WTC11 (cell line): ENCODE measurements at regions not wholly inside any gene's neighbourhood (a gene's known extent, or its start where the extent isn't known, plus 50 kb on each side); places are given as distances from the start of the nearest gene placed in this dataset.

Experiments used
- ATAC-seq: fragments of 200-7000 bp; cut with Tn5 transposase; 2 replicates; pipeline ENCODE4 v1.10.0; 2021; ENCODE audit warnings: mild to moderate bottlenecking, moderate library complexity
- CTCF ChIA-PET: fragments of 300-600 bp; sonication (Branson Sonifier 250); formaldehyde crosslinking; loops from one replicate; lab custom pipeline; 2021; ENCODE audit warnings: antibody characterized with exemption; lab: Charles Lee
- POLR2A ChIA-PET: fragments of 350-600 bp; sonication (Branson Sonifier 250); formaldehyde crosslinking; loops from one replicate; lab custom pipeline; 2021; ENCODE audit warnings: antibody characterized with exemption; lab: Charles Lee
- DNase-seq: peaks from one replicate; pipeline ENCODE4 v3.0.0; 2021; ENCODE audit warnings: low spot score
- H3K27ac Mint-ChIP-seq: 2 replicates; pipeline ENCODE4 v1.8.0; 2021; ENCODE audit warnings: mixed read lengths
- H3K27me3 Mint-ChIP-seq: 2 replicates; pipeline ENCODE4 v1.8.0; 2021; ENCODE audit warnings: low read depth, mild to moderate bottlenecking, moderate library complexity, mixed read lengths
- H3K36me3 Mint-ChIP-seq: 2 replicates; pipeline ENCODE4 v1.8.0; 2021; ENCODE audit warnings: mixed read lengths
- H3K4me1 Mint-ChIP-seq: 2 replicates; pipeline ENCODE4 v1.8.0; 2022; ENCODE audit warnings: mixed read lengths
- H3K4me3 Mint-ChIP-seq: 2 replicates; pipeline ENCODE4 v1.8.0; 2021; ENCODE audit warnings: mild to moderate bottlenecking, moderate library complexity, mixed read lengths
- H3K9me3 Mint-ChIP-seq: 2 replicates; pipeline ENCODE4 v1.8.0; 2021; ENCODE audit warnings: mixed read lengths
- ATF1 ChIP-seq: sonication (generic); formaldehyde crosslinking; IDR thresholded peaks from 2 replicates; pipeline ENCODE4 v1.8.1; 2023; ENCODE audit warnings: mild to moderate bottlenecking, moderate library complexity, missing genetic modification reagents
- CDX4 ChIP-seq: fragments of 250-450 bp; sonication (Bioruptor Pico); IDR thresholded peaks from 2 replicates; pipeline ENCODE4 v1.9.0; 2021; ENCODE audit warnings: moderate library complexity, mild to moderate bottlenecking, inconsistent platforms, borderline replicate concordance
- GRHL2 ChIP-seq: fragments of 250-450 bp; sonication (Bioruptor Pico); IDR thresholded peaks from 2 replicates; pipeline ENCODE4 v1.8.0; 2022; ENCODE audit warnings: mild to moderate bottlenecking, moderate library complexity; ENCODE audit not compliant: insufficient replicate concordance, severe bottlenecking
- HMGA2 ChIP-seq: fragments of 250-450 bp; sonication (Bioruptor Pico); IDR thresholded peaks from 2 replicates; pipeline ENCODE4 v1.4.0; 2021; ENCODE audit warnings: mild to moderate bottlenecking, moderate library complexity
- IRF2 ChIP-seq: sonication (generic); formaldehyde crosslinking; IDR thresholded peaks from 2 replicates; pipeline ENCODE4 v1.8.0; 2022; ENCODE audit warnings: low read depth, missing genetic modification reagents, borderline replicate concordance
- NFYB ChIP-seq: sonication (generic); formaldehyde crosslinking; conservative IDR thresholded peaks from 2 replicates; pipeline ENCODE4 v1.8.0; 2022; ENCODE audit warnings: low read depth, missing genetic modification reagents
- RELA ChIP-seq: sonication (generic); formaldehyde crosslinking; IDR thresholded peaks from 2 replicates; pipeline ENCODE4 v1.8.1; 2022; ENCODE audit warnings: missing genetic modification reagents, mild to moderate bottlenecking, borderline replicate concordance
- TF ChIP-seq, protein P1 (sequence below): fragments of 250-450 bp; sonication (Bioruptor Pico); IDR thresholded peaks from 2 replicates; pipeline ENCODE4 v1.9.0; 2021; ENCODE audit warnings: mild to moderate bottlenecking
- TF ChIP-seq, protein P2 (sequence below): fragments of 250-450 bp; sonication (Bioruptor Pico); IDR thresholded peaks from 2 replicates; pipeline ENCODE4 v1.9.0; 2021; ENCODE audit warnings: mild to moderate bottlenecking, borderline replicate concordance
- TF ChIP-seq, protein P3 (sequence below): sonication (generic); formaldehyde crosslinking; IDR thresholded peaks from 2 replicates; pipeline ENCODE4 v1.8.1; 2023; ENCODE audit warnings: mild to moderate bottlenecking, missing genetic modification reagents
- TF ChIP-seq, protein P4 (sequence below): sonication (generic); formaldehyde crosslinking; IDR thresholded peaks from 2 replicates; pipeline ENCODE4 v1.8.1; 2022; ENCODE audit warnings: low read depth, missing genetic modification reagents, borderline replicate concordance
- TF ChIP-seq, protein P5 (sequence below): sonication (generic); formaldehyde crosslinking; IDR thresholded peaks from 2 replicates; pipeline ENCODE4 v1.8.1; 2023; ENCODE audit warnings: mild to moderate bottlenecking, moderate library complexity, missing genetic modification reagents

DNA sequence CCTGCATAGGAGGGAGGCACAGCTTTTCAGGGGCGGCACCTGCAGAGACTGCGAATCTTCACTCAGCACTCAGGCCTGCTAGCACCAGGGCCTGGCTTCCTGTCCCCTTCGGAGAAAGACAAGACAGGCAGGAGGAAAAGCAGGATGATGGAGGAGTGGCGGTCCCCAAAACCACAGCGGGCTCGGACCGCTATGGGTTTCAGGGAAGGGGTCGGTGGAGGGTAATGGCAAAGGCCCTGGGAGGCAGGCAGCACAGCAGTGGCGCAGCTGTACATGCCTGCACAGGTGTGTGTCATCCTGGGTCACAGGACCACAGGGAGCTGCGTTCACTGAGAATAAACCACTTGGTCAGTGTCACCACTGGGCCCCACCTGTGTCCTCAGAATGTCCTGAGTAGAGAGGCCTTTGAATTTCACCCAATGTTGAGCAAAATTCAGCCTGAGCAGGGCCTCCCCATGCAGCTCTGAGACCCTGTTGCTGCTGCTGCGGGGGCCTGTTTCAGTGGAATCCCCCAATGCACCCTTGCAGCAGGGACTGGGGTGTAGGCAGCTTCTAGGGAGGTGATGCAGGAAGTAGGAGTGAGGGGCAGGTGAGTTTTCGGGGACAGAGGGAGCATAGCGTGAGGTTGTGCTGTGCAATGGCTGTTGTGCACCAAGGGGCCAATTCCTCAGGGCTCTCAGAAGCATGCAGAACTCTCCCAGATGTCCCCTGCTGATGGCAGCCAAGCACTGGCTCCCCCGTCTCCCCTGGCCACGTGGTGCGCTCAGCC, 90.6 kb upstream of the PPP2R2D start (continued):
- TF ChIP-seq, protein P1, sequence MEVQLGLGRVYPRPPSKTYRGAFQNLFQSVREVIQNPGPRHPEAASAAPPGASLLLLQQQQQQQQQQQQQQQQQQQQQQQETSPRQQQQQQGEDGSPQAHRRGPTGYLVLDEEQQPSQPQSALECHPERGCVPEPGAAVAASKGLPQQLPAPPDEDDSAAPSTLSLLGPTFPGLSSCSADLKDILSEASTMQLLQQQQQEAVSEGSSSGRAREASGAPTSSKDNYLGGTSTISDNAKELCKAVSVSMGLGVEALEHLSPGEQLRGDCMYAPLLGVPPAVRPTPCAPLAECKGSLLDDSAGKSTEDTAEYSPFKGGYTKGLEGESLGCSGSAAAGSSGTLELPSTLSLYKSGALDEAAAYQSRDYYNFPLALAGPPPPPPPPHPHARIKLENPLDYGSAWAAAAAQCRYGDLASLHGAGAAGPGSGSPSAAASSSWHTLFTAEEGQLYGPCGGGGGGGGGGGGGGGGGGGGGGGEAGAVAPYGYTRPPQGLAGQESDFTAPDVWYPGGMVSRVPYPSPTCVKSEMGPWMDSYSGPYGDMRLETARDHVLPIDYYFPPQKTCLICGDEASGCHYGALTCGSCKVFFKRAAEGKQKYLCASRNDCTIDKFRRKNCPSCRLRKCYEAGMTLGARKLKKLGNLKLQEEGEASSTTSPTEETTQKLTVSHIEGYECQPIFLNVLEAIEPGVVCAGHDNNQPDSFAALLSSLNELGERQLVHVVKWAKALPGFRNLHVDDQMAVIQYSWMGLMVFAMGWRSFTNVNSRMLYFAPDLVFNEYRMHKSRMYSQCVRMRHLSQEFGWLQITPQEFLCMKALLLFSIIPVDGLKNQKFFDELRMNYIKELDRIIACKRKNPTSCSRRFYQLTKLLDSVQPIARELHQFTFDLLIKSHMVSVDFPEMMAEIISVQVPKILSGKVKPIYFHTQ (CRISPR knock-in tag) = no peak
- no peak for TF ChIP-seq ATF1 (CRISPR knock-in tag)
- TF ChIP-seq HMGA2 (CRISPR knock-in tag) = no peak
- TF ChIP-seq, protein P2, sequence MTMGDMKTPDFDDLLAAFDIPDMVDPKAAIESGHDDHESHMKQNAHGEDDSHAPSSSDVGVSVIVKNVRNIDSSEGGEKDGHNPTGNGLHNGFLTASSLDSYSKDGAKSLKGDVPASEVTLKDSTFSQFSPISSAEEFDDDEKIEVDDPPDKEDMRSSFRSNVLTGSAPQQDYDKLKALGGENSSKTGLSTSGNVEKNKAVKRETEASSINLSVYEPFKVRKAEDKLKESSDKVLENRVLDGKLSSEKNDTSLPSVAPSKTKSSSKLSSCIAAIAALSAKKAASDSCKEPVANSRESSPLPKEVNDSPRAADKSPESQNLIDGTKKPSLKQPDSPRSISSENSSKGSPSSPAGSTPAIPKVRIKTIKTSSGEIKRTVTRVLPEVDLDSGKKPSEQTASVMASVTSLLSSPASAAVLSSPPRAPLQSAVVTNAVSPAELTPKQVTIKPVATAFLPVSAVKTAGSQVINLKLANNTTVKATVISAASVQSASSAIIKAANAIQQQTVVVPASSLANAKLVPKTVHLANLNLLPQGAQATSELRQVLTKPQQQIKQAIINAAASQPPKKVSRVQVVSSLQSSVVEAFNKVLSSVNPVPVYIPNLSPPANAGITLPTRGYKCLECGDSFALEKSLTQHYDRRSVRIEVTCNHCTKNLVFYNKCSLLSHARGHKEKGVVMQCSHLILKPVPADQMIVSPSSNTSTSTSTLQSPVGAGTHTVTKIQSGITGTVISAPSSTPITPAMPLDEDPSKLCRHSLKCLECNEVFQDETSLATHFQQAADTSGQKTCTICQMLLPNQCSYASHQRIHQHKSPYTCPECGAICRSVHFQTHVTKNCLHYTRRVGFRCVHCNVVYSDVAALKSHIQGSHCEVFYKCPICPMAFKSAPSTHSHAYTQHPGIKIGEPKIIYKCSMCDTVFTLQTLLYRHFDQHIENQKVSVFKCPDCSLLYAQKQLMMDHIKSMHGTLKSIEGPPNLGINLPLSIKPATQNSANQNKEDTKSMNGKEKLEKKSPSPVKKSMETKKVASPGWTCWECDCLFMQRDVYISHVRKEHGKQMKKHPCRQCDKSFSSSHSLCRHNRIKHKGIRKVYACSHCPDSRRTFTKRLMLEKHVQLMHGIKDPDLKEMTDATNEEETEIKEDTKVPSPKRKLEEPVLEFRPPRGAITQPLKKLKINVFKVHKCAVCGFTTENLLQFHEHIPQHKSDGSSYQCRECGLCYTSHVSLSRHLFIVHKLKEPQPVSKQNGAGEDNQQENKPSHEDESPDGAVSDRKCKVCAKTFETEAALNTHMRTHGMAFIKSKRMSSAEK (CRISPR knock-in tag) = no peak
- TF ChIP-seq, protein P3, sequence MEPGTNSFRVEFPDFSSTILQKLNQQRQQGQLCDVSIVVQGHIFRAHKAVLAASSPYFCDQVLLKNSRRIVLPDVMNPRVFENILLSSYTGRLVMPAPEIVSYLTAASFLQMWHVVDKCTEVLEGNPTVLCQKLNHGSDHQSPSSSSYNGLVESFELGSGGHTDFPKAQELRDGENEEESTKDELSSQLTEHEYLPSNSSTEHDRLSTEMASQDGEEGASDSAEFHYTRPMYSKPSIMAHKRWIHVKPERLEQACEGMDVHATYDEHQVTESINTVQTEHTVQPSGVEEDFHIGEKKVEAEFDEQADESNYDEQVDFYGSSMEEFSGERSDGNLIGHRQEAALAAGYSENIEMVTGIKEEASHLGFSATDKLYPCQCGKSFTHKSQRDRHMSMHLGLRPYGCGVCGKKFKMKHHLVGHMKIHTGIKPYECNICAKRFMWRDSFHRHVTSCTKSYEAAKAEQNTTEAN (CRISPR knock-in tag) = no peak
- no peak for TF ChIP-seq IRF2
- TF ChIP-seq GRHL2 (CRISPR knock-in tag) = no peak

DNA sequence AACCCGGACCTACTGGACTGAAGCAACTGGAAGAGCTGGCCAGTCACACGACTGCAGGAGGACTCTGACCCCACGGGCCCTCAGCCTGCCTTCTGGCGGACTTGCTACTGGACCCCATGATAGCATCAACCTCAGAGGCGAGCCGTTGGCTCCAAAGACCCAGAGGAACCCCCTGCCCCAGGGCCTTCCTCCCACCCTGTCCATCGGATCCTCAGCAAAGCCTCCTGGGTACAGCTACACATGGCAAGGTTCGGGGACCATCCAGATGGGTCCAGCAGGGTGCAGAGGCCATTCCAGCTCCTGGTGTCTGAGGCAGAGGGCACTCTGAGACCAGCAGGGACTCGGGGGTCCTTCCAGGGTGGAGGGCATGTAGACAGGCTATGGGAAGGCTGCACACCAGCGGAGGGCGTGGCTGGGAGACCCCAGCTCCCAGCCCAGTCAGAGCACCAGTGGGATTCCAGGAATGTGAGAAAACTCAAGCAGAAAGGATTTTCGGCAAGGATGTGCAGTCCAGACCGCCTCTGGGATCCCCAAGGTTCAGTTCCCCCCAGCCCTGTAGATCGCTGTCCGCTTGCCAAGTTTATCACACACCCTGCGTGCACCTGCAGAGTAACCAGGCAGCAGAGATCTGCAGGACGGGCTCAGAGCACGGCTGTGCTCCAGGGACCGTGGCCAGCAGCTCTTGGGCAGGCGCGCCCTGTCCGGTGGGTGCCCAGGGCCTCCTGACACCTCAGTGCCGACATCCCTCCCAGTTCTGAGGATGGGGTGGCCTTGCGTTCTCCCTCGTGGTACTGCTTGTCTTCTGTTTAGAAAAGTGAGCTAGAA, 89.8 kb upstream of the PPP2R2D start:
- peaks cover 27% of the 10 kb centered on the region for H3K4me1 Mint-ChIP-seq
- POLR2A ChIA-PET = no interaction called here
- H3K27ac Mint-ChIP-seq = no peak overlapping the region
- DNase-seq = no peak
- H3K27me3 Mint-ChIP-seq = no peaks in the 10 kb centered on the region; the same call in none of the 2 replicates
- TF ChIP-seq, protein P4, sequence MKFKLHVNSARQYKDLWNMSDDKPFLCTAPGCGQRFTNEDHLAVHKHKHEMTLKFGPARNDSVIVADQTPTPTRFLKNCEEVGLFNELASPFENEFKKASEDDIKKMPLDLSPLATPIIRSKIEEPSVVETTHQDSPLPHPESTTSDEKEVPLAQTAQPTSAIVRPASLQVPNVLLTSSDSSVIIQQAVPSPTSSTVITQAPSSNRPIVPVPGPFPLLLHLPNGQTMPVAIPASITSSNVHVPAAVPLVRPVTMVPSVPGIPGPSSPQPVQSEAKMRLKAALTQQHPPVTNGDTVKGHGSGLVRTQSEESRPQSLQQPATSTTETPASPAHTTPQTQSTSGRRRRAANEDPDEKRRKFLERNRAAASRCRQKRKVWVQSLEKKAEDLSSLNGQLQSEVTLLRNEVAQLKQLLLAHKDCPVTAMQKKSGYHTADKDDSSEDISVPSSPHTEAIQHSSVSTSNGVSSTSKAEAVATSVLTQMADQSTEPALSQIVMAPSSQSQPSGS = no peak
- no peak for TF ChIP-seq RELA (CRISPR knock-in tag)
- no peak for TF ChIP-seq CDX4 (CRISPR knock-in tag)
- TF ChIP-seq, protein P5, sequence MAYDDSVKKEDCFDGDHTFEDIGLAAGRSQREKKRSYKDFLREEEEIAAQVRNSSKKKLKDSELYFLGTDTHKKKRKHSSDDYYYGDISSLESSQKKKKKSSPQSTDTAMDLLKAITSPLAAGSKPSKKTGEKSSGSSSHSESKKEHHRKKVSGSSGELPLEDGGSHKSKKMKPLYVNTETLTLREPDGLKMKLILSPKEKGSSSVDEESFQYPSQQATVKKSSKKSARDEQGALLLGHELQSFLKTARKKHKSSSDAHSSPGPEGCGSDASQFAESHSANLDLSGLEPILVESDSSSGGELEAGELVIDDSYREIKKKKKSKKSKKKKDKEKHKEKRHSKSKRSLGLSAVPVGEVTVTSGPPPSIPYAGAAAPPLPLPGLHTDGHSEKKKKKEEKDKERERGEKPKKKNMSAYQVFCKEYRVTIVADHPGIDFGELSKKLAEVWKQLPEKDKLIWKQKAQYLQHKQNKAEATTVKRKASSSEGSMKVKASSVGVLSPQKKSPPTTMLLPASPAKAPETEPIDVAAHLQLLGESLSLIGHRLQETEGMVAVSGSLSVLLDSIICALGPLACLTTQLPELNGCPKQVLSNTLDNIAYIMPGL (CRISPR knock-in tag) = no peak
- TF ChIP-seq NFYB (CRISPR knock-in tag) = no peak
- TF ChIP-seq, all 79 proteins: peak for 0
- no peak overlapping the region for H3K4me3 Mint-ChIP-seq
- no peaks in the 10 kb centered on the region for H3K36me3 Mint-ChIP-seq
- CTCF ChIA-PET = no interaction called here
- H3K9me3 Mint-ChIP-seq = 0 out of 2 replicates have a peak, but pooled peaks cover 3% of the 10 kb centered on the region
- ATAC-seq = no peak
